Epithelial cell of proximal tubule (primary cell): ENCODE measurements at regions not wholly inside any gene's neighbourhood (a gene's known extent, or its start where the extent isn't known, plus 50 kb on each side); places are given as distances from the start of the nearest gene placed in this dataset.

Source experiments
- DNase-seq: peaks from one replicate; pipeline ENCODE4 v3.0.0-alpha.2; 2011; ENCODE audit warnings: low read depth
- H3K4me3 ChIP-seq: 2 replicates; pipeline ENCODE4 v1.5.1; 2011; ENCODE audit warnings: low read depth, mild to moderate bottlenecking, low read length
- TF ChIP-seq, protein P1 (sequence below): conservative IDR thresholded peaks from 2 replicates; pipeline ENCODE4 v1.5.1; 2012; ENCODE audit warnings: low read depth, mild to moderate bottlenecking, low read length

GRCh38 chr11:106420686-106421085 lies 343.2 kb downstream of the AASDHPPT start:
- H3K4me3 ChIP-seq: no peak overlapping the region
- TF ChIP-seq, protein P1, sequence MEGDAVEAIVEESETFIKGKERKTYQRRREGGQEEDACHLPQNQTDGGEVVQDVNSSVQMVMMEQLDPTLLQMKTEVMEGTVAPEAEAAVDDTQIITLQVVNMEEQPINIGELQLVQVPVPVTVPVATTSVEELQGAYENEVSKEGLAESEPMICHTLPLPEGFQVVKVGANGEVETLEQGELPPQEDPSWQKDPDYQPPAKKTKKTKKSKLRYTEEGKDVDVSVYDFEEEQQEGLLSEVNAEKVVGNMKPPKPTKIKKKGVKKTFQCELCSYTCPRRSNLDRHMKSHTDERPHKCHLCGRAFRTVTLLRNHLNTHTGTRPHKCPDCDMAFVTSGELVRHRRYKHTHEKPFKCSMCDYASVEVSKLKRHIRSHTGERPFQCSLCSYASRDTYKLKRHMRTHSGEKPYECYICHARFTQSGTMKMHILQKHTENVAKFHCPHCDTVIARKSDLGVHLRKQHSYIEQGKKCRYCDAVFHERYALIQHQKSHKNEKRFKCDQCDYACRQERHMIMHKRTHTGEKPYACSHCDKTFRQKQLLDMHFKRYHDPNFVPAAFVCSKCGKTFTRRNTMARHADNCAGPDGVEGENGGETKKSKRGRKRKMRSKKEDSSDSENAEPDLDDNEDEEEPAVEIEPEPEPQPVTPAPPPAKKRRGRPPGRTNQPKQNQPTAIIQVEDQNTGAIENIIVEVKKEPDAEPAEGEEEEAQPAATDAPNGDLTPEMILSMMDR: no peak
- DNase-seq: no peak

DNA sequence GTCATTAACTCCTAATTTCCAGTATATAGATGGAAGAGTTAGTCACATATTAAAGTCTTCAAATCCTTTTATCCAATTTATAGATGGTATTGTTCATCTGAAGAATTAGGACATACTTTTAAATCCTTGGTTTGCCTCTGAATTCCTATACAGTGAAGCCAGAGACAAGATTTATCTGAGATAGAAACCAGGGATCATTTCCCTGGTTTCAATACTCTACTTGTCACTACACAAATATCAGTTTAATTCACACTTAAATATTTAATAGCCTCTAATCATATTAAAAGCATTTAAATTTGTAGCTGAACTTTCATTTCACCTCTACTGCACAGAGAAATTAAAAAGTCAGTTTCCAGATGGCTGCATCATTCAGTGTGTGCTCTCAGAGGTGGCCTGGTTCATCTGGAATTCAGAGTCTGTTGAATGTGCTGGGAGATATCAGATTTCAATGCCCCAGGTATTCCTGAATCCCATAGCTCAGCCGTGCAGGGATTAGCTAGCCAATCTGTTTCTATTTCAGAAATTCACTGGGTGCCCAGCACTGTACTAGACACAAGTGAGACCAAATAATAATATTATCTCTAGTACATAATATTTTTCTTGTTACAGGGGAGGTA lies 344.3 kb downstream of the AASDHPPT start:
- TF ChIP-seq, protein P1: no peak
- no peak for DNase-seq

DNA sequence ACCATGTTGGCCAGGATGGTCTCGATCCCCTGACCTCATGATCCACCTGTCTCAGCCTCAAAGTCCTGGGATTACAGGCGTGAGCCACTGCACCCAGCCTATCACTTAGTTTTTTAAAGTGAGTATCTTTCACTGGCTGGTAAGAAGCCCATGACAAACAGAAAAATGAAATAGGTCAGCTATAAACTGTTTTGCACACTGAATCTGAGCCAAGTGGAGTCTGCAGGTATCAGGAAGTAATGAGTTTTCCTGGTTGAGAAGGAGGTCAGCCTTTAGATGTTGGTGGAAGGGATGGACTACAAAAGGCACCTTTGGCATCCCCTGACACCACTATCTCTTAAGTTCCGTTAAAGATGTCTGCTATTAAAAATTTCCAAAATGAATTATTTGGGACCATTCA lies 345.1 kb downstream of the AASDHPPT start:
- no peak overlapping the region for H3K4me3 ChIP-seq
- DNase-seq: no peak

More for the DNA sequence above, 344.3 kb downstream of the AASDHPPT start:
- no peak overlapping the region for H3K4me3 ChIP-seq

GRCh38 chr11:106424111-106424510 lies 346.6 kb downstream of the AASDHPPT start:
- no peak overlapping the region for H3K4me3 ChIP-seq
- DNase-seq: peak; percentile 13
- TF ChIP-seq, protein P1: no peak

More for the DNA sequence above, 345.1 kb downstream of the AASDHPPT start:
- TF ChIP-seq, protein P1: no peak

- no peak overlapping the region for H3K4me3 ChIP-seq
- TF ChIP-seq, protein P1: no peak
- DNase-seq: no peak
Measured at GRCh38 chr11:106425819-106426218, 348.4 kb downstream of the AASDHPPT start.

GRCh38 chr11:106426696-106427095 lies 349.2 kb downstream of the AASDHPPT start:
- H3K4me3 ChIP-seq: no peak overlapping the region
- no peak for DNase-seq
- TF ChIP-seq, protein P1: no peak

DNA sequence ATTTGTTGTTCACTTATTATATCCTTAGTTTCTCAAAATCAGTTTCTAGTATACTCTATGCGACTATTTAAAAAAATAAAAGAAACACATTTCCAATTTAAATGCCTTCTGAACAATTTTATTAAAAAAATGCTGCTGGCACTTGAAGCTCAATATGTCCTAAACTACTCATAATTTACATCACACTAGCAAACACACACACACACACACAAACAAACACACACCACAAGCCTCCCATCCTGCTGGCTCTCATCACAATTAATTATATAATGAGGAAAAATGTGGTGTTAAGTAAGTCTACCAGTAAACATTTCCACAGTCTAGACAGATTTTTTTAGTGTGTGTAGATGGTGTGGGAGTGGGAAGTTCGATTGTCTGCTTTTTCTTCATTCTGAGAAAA lies 350.3 kb downstream of the AASDHPPT start:
- TF ChIP-seq, protein P1: no peak
- DNase-seq: no peak
- no peak overlapping the region for H3K4me3 ChIP-seq
